HG02759 (cell line): ENCODE measurements at regions not wholly inside any gene's neighbourhood (a gene's known extent, or its start where the extent isn't known, plus 50 kb on each side); places are given as distances from the start of the nearest gene placed in this dataset.
"Not testable (repeated sequence)": the region's sequence is repeated elsewhere in the genome, so short reads cannot be mapped to it uniquely, and the experiment has no call there.

Source experiments
- ATAC-seq: cut with Tn5 transposase; IDR thresholded peaks from one replicate; pipeline ENCODE4 v1.9.1; 2021; ENCODE audit warnings: mild to moderate bottlenecking, moderate library complexity; ENCODE audit not compliant: unreplicated experiment

DNA sequence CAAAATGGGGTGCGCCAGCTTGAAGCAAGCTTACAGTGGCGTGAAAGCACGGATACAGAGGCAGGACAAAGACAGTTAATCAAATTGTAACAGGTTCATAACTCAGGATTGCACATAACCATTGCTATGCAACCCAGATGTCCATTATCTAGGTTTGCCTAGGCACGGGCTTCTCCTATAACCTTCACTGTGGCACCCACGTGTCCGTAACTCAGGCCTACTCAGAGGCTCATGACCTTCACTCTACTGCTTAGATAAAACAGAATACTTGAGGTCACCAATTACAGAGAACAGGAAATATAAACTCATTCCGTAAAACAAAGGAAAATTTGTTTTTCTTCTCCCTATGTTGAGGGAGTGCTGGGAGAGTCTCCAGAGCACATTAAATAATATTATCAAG is 1585.9 kb upstream of the PRMT6 start:
- ATAC-seq, result not testable (repeated sequence)

DNA sequence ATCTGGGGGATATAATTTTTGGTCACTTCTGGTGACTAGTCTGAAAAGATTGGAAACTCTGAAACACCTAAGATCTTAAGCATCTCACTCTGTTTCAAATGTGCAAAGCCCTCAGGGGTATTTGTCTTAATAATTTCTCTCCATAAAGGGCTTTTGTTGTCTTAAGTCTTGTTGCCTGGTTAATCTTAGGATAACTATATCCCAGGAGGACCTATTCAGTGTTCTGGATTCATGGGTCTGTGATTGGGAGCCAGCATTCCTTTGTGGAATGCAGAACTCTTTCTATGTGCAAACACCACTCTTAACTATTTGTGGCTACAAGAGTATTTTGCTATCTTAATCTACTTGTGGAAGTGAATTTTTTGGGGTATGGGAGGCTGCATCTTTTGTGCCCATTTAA is 1573.0 kb upstream of the PRMT6 start:
- no peak for ATAC-seq

DNA sequence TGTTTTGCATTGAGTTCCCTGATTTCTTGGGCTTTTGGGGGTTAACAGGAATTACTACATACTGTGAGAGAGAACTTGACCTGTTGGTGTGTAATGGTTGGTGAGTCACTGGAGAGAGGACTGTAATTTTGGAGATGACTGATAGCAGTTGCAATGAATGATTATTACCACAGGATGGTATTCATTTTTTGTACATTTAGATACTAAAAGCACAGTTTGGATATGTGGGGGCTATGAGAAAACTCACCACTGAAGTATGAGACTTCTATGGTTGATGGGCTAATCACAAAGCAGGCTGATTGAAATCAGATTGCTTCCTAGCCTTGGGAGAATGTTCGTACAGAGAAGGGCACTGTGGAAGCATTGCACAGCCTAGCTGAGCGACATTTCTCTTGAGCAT is 1571.3 kb upstream of the PRMT6 start:
- no peak for ATAC-seq

DNA sequence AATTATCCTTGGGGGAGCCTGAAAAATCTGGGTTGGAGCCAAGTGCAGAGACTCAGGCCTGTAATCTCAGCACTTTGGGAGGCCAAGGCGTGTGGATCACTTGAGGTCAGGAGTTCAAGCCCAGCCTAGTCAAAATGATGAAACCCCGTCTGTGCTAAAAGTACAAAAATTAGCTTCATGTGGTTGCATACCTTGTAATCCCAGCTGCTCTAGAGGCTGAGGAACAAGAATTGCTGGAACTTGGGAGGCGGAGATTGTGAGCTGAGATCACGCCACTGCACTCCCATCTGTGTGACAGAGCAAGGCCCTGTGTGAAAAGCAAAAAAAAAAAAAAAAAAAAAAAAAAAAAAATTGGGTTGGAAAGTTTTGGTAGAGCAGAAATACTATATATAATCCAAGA is 1563.6 kb upstream of the PRMT6 start:
- ATAC-seq, result no peak

DNA sequence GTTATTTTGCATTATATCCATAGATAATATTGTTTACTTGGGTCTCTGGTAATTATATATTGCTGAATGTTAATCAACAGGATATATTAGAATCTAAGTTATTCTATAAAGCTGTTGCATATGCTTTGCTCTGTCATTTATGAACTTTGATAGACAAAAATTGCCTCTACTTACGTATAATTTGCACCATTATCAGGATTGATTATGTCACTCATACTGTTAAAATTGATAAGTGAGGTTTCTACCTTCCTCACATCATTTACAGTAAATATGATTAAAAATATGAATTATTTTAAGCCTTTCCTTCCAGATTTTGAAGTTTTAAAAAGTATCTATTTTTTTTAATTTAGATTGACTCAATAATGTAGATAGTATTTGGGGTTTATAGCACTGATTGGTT is 1540.4 kb upstream of the PRMT6 start:
- no peak for ATAC-seq

DNA sequence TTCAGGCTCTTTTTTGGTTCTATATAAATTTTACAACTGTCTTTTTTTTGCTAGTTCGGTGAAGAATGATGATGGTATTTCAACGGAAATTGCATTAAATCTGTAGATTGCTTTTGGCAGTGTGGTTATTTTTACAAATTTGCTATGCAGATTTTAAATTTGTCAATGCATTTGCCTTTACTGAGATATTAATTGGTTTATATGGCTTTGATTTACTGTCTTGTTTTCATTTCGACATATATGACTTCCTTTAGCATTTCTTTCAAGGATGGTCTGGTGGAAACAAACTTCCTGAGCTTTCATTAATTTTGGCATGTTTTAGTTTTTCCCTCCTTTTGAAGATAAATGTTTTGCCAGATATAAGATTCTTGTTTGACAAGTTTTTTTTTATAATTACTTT is 1522.5 kb upstream of the PRMT6 start:
- no peak for ATAC-seq

DNA sequence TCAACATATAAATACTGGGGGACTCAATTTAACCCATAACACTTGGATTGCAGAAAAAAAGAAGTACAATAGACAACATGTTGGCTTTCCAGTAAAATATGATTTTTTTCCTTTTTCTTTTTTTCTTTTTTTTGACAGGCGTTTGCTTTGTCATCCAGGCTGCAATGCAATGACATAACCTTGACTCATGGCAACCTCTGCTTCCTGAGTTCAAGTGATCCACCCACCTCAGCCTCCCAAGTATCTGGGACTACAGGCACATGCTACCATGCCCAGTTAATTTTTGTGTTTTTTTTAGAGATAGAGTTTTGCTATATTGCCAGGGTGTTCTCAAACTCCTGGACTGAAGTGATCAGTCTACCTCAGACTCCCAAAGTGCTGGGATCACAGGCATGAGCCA is 1512.0 kb upstream of the PRMT6 start:
- ATAC-seq, result no peak

DNA sequence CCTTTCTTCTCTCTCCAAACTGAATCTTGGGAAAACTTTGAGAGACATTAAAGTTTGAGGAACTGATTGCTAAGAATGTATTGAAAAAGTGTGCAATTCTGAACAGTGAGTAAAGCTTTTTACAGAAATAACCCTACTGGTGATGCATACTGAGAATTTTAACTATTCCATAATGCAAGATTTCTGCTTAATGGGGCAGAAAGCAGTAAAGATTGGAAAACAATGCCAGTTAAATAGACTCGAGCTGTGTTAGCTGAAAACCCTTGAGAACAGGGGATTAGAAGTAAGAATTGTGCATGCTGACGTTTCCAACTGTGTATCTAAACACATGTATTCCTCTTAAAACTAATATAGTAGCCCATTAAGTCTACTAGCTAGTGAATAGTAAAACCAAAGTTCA is 1500.2 kb upstream of the PRMT6 start:
- ATAC-seq, result no peak

DNA sequence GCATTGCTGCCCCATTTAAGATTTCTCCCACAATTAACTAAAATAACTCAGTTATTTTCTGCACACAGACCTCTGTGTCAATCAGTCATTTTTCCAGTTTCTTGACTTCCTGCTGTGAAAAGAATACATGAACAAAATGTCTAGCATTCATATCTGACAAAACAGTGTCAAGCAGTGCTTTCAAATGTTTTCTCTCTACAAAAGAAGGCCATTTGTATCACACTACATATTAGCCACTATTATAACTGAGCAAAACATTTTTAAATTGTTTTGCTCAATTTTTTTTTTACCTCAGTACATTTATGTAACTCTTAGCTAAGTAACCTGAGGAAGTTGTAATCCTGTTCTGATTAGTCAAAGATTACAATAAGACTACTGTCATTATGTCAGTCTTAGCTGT is 1498.5 kb upstream of the PRMT6 start:
- no peak for ATAC-seq

DNA sequence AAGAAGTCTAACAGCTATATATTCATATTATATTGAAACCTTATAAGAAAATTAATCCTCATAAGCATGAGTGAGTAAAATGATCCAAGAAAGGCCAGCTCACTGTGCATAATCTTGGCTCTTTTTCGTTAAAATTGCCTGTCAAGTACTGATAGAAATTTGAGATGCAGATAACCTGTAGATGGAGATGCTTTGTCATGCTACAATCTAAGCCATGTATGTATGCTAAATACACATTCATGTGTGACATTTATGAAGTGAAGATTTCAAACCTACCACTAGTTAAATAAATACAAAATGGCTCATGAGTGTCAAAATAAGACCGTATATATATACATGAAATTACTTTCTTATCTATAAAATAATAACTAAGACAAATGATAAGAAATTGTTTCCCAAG is 1491.5 kb upstream of the PRMT6 start:
- ATAC-seq, result no peak

DNA sequence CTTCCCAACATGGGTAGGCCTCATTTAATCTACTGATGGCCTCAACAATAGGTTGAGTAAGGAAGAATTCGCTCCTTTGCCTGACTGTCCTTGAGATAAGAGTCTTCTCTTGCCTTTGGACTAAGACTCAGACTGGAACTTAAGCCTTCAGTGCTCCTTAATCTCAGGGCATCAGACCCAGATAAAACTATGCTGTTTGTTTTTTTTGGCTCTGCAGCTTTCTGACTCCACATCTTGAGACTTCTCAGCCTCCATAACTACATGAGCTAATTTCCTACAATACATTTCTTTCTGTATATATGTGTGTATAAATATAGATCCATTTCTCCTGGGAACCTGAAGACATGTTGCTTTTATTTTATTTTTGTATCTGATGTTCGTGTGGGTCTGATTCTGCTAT is 1470.7 kb upstream of the PRMT6 start:
- ATAC-seq, result no peak

DNA sequence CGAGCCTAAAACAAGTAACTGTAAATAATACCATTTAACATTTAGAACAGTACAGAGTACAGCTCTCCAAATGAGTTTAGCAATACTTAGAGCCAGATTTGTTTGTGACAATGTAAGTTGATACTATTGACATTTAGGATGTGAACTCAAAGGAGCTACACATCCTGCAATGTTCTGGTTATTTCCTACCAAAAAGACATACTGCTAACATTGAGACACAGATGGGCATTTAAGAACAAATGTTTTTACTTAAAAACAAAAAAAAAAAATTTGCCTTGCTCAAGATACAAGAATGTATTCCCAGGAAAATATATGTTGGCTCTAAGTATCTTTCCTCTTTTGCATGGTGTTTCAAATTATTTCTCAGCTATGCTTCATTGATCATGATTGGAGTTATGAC is 1464.8 kb upstream of the PRMT6 start:
- ATAC-seq, result no peak

DNA sequence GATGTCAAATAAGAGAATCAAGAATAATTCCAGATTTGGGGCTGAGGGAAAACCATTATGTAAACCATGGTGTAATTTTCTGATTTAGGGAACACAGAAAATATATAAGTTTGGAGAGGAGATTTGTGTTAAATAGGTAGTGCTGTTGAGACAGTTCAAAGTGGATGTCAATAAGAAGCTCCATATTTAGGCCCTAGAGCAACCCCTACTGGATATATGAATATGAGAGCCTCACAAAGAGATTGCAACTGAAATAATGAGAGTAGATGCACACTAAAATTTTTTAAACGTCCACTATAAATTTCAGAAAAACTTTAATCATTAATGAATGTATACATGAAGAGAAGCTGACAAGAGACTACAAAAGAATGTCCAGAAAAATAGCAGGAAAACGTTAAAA is 1447.8 kb upstream of the PRMT6 start:
- ATAC-seq, result no peak

DNA sequence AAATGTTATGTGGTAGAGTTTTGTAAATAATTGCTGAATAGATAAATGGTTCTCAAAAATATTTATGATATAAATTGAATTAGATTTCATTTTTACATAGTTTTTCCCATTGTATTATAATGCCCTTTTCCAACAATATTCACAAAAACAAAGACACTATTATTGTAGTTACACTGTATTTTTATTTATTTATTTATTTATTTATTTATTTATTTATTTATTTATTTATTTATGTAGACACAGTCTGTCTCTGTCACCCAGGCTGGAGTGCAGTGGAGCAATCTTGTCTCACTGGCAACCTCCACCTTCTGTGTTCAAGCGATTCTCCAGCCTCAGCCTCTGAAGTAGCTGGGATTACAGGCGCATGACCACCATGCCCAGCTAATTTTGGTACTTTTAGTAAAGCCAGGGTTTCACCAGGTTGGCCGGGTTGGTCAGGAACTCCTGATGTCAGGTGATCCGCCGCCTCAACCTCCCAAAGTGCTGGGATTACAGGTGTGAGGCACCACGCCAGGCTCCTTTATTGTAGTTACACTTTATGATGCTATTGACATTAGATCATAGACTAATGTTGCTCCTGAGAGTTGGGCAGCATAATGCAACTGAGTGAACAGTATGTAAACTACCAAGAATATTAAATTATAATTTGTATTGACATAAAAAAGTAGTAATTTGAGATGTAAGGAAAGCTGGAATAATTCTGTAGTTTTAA is 1430.0 kb upstream of the PRMT6 start:
- ATAC-seq, result no peak

DNA sequence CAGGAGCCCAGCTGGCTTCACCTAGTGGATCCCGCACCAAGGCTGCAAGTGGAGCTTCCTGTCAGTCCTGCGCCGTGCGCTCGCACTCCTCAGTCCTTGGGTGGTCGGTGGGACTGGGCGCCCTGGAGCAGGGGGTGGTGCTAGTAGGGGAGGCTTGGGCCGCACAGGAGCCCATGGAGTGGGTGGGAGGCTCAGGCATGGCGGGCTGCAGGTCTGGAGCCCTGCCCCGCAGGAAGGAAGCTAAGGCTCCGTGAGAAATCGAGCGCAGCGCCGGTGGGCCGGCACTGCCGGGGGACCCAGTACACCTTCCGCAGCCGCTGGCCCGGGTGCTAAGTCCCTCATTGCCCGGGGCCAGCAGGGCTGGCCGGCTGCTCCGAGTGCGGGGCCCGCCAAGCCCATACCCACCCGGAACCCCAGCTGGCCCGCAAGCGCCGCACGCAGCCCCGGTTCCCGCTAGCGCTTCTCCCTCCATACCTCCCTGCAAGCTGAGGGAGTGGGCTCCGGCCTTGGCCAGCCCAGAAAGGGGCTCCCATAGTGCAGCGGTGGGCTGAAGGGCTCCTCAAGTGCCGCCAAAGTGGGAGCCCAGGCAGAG is 1425.2 kb upstream of the PRMT6 start:
- not testable (repeated sequence) for ATAC-seq

DNA sequence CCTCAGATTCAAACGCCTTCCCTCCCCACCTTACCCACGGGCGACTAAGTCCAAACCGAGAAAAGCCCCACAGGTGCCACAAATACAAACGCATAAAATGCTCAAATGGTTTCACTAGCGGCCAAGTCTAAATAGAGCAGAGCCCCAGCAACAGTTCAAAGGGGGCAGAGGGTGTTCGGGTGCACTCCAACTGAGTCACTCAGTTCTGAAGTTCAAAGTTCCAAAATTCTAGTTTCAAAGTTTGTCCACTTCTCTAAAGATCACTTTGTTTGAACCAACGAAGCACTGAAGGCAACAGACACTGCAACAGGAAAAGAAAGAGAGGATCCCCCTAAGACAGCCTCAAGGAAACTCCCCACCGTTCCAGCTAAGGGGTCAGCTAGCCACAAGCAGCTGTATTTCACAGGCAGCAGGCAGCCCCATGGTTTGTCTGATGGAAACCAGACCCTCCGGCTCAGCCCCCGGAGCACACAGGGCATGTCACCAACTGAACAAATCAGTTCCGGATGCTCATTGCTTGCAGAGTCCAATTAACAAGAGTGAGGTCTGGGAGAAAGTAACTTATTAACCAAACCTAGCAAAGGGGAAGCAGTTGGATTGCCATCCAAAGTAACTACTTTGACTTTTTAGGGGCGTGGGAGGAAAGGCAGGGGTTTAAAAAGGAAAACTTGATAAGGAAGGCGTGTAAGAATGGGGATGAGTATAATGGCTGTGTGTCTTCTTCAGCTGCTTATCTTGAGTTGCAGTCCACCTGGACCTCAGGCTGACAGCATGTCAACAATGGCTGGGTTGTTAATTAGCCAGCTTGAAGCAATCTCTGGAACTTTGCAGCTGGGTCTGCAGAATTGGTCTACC is 1423.9 kb upstream of the PRMT6 start:
- no peak for ATAC-seq

DNA sequence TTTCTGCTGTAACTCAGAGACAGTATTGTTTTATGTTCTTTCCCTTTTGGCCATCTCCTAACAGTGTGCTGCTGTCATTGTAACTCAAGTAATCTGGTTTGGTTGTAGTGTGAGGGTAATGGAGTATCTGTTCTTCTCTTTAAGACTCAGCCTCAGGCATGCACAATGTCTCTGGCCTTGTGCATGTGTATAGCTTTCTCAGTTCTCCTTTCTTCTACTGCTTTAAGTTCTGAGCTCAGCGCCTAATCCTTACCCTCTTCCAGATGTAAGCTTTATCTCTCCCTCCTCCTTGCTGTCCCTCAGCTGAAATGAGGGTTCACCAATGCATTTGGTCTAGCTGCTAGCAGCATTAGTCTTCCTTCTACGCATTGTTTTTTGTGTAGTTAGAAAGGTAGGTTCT is 1420.4 kb upstream of the PRMT6 start:
- ATAC-seq, result no peak

DNA sequence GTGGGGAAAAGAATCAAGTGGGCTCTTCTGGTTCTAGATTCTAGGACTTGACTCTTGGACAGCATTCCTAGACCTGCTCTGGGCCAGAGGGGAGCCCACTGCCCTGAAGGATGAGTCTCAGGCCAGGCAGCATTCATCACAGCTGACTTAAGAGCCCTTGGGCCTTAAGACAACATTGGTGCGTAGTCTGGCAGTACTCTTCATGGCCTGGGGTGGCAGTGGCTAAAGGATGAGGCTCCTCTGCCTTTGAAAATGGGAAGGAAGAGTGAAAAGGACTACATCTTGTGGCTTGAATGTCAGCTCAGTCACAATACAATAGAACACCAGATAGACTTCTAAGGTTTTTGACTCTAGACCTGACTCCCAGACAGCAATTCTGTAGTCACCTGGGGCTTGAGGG is 1415.1 kb upstream of the PRMT6 start:
- no peak for ATAC-seq

DNA sequence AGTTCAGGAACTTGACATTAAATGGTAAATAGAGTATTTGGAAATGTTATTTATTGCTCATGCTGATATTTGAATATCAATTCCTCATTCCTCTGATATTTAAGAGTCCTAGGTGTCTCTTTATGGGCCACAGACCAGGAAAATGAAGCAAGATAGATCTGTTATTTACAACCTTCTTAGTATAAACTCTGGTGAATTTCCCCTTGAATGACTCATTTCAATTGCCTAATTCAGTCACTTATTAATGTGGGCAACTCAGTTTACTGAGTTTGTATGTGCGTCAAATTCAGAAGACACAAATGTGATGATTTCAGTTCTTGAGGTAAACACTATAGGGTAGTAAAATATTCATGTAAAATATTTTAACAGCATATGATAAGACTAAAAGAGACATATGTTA is 1404.4 kb upstream of the PRMT6 start:
- no peak for ATAC-seq

DNA sequence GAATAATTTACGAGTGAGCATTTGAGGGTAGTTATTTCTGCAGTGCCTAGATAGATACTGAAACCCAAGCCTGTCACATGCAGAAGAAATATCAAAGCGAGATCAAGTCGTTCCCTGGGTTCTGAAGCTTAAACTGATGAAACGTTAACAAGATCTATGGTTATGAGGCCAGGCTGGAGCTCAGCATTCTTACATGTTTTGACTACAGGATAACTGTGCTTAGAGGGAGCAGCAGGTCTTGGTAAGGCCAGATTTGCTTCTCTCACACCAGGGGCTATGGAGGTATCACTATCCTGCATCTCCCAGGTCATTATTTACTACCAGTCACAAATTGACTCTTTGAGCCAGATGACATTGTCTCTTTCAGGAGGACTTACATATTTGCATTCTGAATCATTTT is 1401.4 kb upstream of the PRMT6 start:
- no peak for ATAC-seq

DNA sequence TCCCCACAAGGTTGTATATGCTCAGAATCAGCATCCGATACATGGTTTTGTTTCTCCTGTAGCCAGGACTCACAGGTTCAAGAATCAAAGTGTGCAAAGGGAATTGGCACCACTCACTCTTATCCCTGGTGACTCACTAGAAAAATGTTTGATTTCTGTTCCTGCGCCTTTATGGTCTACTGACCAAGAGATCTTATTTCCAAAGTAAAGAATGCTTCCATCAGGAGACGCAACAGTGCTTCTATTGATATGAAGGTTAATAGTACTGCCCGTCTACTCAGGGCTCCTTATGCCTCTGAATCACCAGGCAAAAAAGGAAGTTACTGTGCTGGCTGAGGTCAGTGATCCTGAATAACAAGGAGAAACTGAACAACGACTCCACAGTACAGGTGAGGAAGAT is 1392.0 kb upstream of the PRMT6 start:
- no peak for ATAC-seq

DNA sequence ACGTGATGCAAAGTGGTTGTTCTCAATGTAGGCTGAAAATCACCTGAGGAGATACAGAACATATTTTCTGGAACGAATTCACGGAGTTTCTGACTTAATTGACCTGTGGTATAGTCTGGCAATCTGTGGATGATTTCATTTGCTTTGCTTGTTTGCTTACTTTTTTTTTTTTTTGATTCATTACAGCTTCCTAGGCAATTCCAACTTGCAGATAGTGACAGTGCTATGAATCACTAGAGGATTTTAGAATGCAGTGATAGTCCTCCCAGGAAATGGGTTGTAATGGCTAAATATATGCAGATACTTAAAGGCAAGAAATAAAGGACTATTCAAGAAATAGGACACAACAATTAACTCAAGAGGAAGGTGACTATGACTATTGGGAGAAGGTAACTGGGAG is 1378.1 kb upstream of the PRMT6 start:
- ATAC-seq, result no peak
